Natural killer cell (primary cell): ENCODE measurements at regions not wholly inside any gene's neighbourhood (a gene's known extent, or its start where the extent isn't known, plus 50 kb on each side); places are given as distances from the start of the nearest gene placed in this dataset.
"Not testable (repeated sequence)": the region's sequence is repeated elsewhere in the genome, so short reads cannot be mapped to it uniquely, and the experiment has no call there.

Experiments used
- ATAC-seq, 3 donors: fragments of 150-1000 bp in 2 of 3; fragments of 200-7000 bp in 1 of 3; cut with Tn5 transposase; 1 replicate in 1 of 3; 2 replicates in 2 of 3; pipeline ENCODE4 v1.10.0; 2021; ENCODE audit warnings: mild to moderate bottlenecking in 2 of 3, moderate library complexity in 2 of 3
- DNase-seq, 2 donors: peaks; one replicate each; pipeline versions ENCODE4 v3.0.0 to v3.0.0-alpha.2; 2013 to 2021; ENCODE audit warnings: mixed read lengths in 1 of 2
- H3K27ac ChIP-seq: one replicate; pipeline ENCODE4 v1.5.1; 2013; ENCODE audit warnings: mild to moderate bottlenecking, low read length
- H3K27me3 ChIP-seq: one replicate; pipeline ENCODE4 v1.6.1; 2013; ENCODE audit warnings: low read length; ENCODE audit not compliant: control insufficient read depth, insufficient read depth
- H3K36me3 ChIP-seq: one replicate; pipeline ENCODE4 v1.6.1; 2013; ENCODE audit warnings: low read length; ENCODE audit not compliant: control insufficient read depth, insufficient read depth
- H3K4me1 ChIP-seq: one replicate; pipeline ENCODE4 v1.6.1; 2013; ENCODE audit warnings: low read length; ENCODE audit not compliant: control insufficient read depth, insufficient read depth
- H3K4me3 ChIP-seq: one replicate; pipeline ENCODE4 v1.5.1; 2013; ENCODE audit warnings: low read length
- H3K9me3 ChIP-seq: one replicate; pipeline ENCODE4 v1.6.1; 2013; ENCODE audit warnings: low read length; ENCODE audit not compliant: control insufficient read depth, insufficient read depth
- H3K27ac Mint-ChIP-seq, 2 donors: one replicate each; pipeline ENCODE4 v1.8.0; 2022; ENCODE audit warnings: mild to moderate bottlenecking in 2 of 2, mixed read lengths in 2 of 2, moderate library complexity in 1 of 2
- H3K27me3 Mint-ChIP-seq, 2 donors: one replicate each; pipeline ENCODE4 v1.8.0; 2022; ENCODE audit warnings: low read depth in 2 of 2, mixed read lengths in 2 of 2
- H3K36me3 Mint-ChIP-seq: one replicate; pipeline ENCODE4 v1.8.0; 2022; ENCODE audit warnings: mixed read lengths
- H3K4me1 Mint-ChIP-seq, 2 donors: one replicate each; pipeline ENCODE4 v1.8.0; 2022; ENCODE audit warnings: mixed read lengths in 2 of 2
- H3K4me3 Mint-ChIP-seq: one replicate; pipeline ENCODE4 v1.8.0; 2022; ENCODE audit warnings: mild to moderate bottlenecking, moderate library complexity, mixed read lengths
- H3K9me3 Mint-ChIP-seq, 2 donors: one replicate each; pipeline ENCODE4 v1.8.0; 2022; ENCODE audit warnings: mixed read lengths in 2 of 2
- CTCF ChIP-seq: fragments of 200-600 bp; IDR thresholded peaks from one replicate; pipeline ENCODE4 v1.8.0; 2022; ENCODE audit warnings: antibody characterized with exemption
- whole genome bisulfite sequencing: methylation state at CpG from one replicate; pipeline ENCODE4 v1.1.7; 2013; ENCODE audit warnings: missing lambda C conversion rate; ENCODE audit not compliant: insufficient coverage; 5-methylcytosine and 5-hydroxymethylcytosine counted together
- intact Hi-C: fragments of 100-400 bp; cut with micrococcal nuclease; formaldehyde crosslinking; loops from one replicate; pipeline ENCODE4 v1.14.2; 2022

GRCh38 chr1:104125970-104126369 is 376.3 kb downstream of the AMY1C start:
- no peaks in the 10 kb centered on the region for H3K4me1 ChIP-seq
- no peaks in the 10 kb centered on the region for H3K27me3 ChIP-seq
- no peak overlapping the region for H3K27ac ChIP-seq
- no peaks in the 10 kb centered on the region for H3K36me3 Mint-ChIP-seq
- no peaks in the 10 kb centered on the region for H3K27me3 Mint-ChIP-seq
- H3K27ac Mint-ChIP-seq: no peak overlapping the region
- H3K4me1 Mint-ChIP-seq: no peaks in the 10 kb centered on the region
- no peak overlapping the region for H3K4me3 ChIP-seq
- no peak for ATAC-seq
- no peak for TF ChIP-seq CTCF
- intact Hi-C loops: no loop called here
- no peaks in the 10 kb centered on the region for H3K9me3 ChIP-seq
- H3K9me3 Mint-ChIP-seq: peaks cover 4 to 9% of the 10 kb centered on the region in 2 donors
- H3K36me3 ChIP-seq: no peaks in the 10 kb centered on the region
- H3K4me3 Mint-ChIP-seq: no peak overlapping the region
- 12% methylated on average over 2 of the region's 5 CpGs for WGBS
- no peak for DNase-seq

DNA sequence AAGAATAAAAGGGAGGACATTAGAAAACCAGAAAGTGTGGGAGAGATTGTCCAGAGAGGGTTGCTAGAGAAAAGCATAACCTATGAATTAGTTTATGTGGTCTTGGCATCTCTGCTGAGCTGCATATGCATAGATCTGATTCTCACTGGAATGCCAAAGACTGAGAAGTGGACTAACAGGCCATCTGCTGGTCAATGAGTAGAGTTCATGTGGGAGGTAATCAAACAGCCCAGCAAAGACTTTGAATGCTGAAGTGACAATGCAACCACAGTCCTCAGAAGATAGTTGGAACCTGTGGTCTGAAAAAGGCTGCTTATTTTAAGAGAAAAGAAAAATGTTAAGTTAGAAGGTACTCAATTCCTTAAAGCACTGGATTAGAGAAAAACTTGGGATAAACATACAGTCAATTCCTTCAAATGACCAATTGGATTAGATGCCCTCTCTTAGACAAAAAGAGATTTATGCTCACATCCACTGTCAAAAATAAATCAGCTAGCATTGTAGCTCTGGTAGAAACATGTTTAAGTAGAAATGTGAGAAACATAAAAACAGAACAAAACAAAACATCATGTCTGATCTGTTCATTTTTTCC is 382.8 kb downstream of the AMY1C start:
- Mint-ChIP-seq H3K4me1 (no peaks in the 10 kb centered on the region), H3K27ac (no peak overlapping the region), H3K36me3 (no peaks in the 10 kb centered on the region), H3K4me3 (no peak overlapping the region), H3K27me3 (no peaks in the 10 kb centered on the region), H3K9me3 (peaks cover 2 to 3% of the 10 kb centered on the region in 2 donors)
- Histone ChIP-seq H3K36me3 (no peaks in the 10 kb centered on the region), H3K27ac (no peak overlapping the region), H3K27me3 (no peaks in the 10 kb centered on the region), H3K4me1 (no peaks in the 10 kb centered on the region), H3K4me3 (no peak overlapping the region), H3K9me3 (peaks cover 6% of the 10 kb centered on the region)
- peak in 2 of 3 donors; percentile 49 to 51 for ATAC-seq
- intact Hi-C loops: loop anchor here (1.0 to 5.0 kb wide), 2 partner anchors 184 to 345 kb away; no protein-coding TSS in a partner anchor
- TF ChIP-seq CTCF: peak; percentile 51
- no peak for DNase-seq

DNA sequence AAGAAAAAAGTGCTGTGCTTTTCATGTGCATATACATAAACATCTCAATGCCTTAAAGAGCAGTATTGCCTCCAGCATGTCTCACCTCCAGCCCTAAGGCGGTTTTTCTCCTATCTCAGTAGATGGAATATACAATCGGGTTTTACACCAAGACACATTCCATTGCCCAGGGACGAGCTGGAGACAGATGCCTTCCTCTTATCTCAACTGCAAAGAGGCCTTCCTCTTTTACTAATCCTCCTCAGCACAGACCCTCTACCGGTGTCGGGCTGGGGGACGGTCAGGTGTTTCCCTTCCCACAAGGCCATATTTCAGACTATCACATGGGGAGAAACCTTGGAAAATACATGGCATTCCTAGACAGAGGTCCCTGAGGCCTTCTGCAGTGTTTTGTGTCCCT is 385.3 kb downstream of the AMY1C start:
- H3K4me3 ChIP-seq, H3K4me1 ChIP-seq, DNase-seq, H3K9me3 ChIP-seq, H3K9me3 Mint-ChIP-seq, H3K4me3 Mint-ChIP-seq, H3K4me1 Mint-ChIP-seq, H3K27ac ChIP-seq, H3K36me3 Mint-ChIP-seq, ATAC-seq, intact Hi-C loops, H3K36me3 ChIP-seq, H3K27me3 Mint-ChIP-seq, H3K27ac Mint-ChIP-seq, H3K27me3 ChIP-seq: not testable (repeated sequence)
- 70% methylated on average over 6 of the region's 6 CpGs for WGBS

DNA sequence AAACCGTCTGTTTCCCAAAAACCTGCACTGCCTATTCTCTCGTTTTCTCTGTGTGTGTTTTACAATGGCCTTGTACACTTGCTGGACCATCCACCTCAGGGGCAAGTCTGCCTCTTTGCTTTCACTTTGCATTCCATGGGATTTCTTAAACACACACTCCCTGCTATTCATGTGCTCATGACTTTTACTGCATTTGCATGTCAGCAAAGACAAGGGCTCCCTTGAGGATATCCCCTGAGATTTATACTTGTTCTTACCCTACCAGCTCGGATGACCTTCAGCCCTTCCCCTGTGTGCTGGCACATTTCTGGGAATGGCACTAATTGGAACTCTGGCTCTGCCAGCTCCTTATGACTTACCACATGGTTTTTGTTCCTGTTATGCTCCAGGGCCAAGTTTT is 386.9 kb downstream of the AMY1C start:
- no peak overlapping the region for H3K27ac Mint-ChIP-seq

More for the DNA sequence above, 386.9 kb downstream of the AMY1C start:
- Histone ChIP-seq H3K4me3 (no peak overlapping the region), H3K27ac (no peak overlapping the region), H3K36me3 (no peaks in the 10 kb centered on the region), H3K27me3 (no peaks in the 10 kb centered on the region), H3K9me3 (peaks cover 6% of the 10 kb centered on the region), H3K4me1 (no peaks in the 10 kb centered on the region)
- no peak overlapping the region for H3K4me3 Mint-ChIP-seq
- intact Hi-C loops: no loop called here
- H3K27me3 Mint-ChIP-seq: no peaks in the 10 kb centered on the region
- H3K4me1 Mint-ChIP-seq: no peaks in the 10 kb centered on the region
- DNase-seq (no peak), ATAC-seq (no peak)
- no peak for TF ChIP-seq CTCF
- WGBS: 85% methylated on average over 3 of the region's 3 CpGs
- H3K9me3 Mint-ChIP-seq: no peaks in the 10 kb centered on the region
- H3K36me3 Mint-ChIP-seq: no peaks in the 10 kb centered on the region
